Suprapubic skin (tissue), 4 donors: ENCODE measurements at regions not wholly inside any gene's neighbourhood (a gene's known extent, or its start where the extent isn't known, plus 50 kb on each side); places are given as distances from the start of the nearest gene placed in this dataset.

Source experiments
- DNase-seq, 2 donors: peaks; one replicate each; pipeline ENCODE4 v3.0.0-alpha.2; 2019; ENCODE audit warnings: low spot score in 2 of 2
- H3K27ac ChIP-seq: fragments of 200-600 bp; sonication (generic); one replicate; pipeline ENCODE4 v1.5.1; 2019
- H3K27me3 ChIP-seq: fragments of 200-600 bp; sonication (generic); one replicate; pipeline ENCODE4 v1.5.1; 2019
- H3K36me3 ChIP-seq: fragments of 200-600 bp; sonication (generic); one replicate; pipeline ENCODE4 v1.5.1; 2019
- H3K4me1 ChIP-seq: fragments of 200-600 bp; sonication (generic); one replicate; pipeline ENCODE4 v1.5.1; 2019
- H3K4me3 ChIP-seq: fragments of 200-600 bp; sonication (generic); one replicate; pipeline ENCODE4 v1.5.1; 2019; ENCODE audit warnings: mild to moderate bottlenecking
- H3K9me3 ChIP-seq: fragments of 200-600 bp; sonication (generic); one replicate; pipeline ENCODE4 v1.5.1; 2019
- EP300 ChIP-seq: sonication (generic); formaldehyde crosslinking; IDR thresholded peaks from one replicate; pipeline ENCODE4 v1.6.1; 2017; ENCODE audit warnings: antibody characterized with exemption
- POLR2A ChIP-seq, 2 donors: fragments of 450-650 bp; IDR thresholded peaks; one replicate each; pipeline ENCODE4 v1.6.1; 2017; ENCODE audit warnings: antibody characterized with exemption in 2 of 2, mild to moderate bottlenecking in 2 of 2, moderate library complexity in 2 of 2
- POLR2AphosphoS5 ChIP-seq, 3 donors: sonication (generic); formaldehyde crosslinking; IDR thresholded peaks; one replicate each; pipeline ENCODE4 v1.6.1; 2017; ENCODE audit warnings: antibody characterized with exemption in 3 of 3
- WGBS: methylation state at CpG from one replicate; pipeline ENCODE4 v1.1.5; 2018; 5-methylcytosine and 5-hydroxymethylcytosine counted together
- TF ChIP-seq, protein P1 (sequence below), 2 donors: fragments of 200-600 bp in 1 of 2; fragments of 450-650 bp in 1 of 2; sonication (generic) in 1 of 2; IDR thresholded peaks; one replicate each; pipeline ENCODE4 v1.5.1; 2016 to 2019; ENCODE audit warnings: antibody characterized with exemption in 2 of 2, mild to moderate bottlenecking in 1 of 2, moderate library complexity in 1 of 2

DNA sequence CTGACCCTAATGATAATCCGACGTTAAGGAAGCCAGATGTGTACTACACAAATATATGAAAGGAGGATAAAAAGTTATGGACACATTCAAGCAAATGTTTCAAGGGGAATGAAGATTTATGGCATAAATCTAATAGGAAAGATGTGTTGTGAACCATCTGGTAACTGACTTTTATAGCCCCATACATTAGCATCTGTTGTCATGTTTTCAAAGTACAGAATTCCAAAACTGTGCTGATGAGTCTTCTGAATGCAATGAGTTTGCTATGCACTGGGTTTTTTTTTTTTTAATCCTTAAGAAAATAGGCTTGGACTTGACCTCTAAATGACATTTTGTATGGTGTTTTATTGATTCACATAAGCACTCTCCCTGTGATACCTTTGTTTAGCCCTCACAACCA lies 158.5 kb upstream of the ESRRG start:
- DNase-seq: no peak
- no peaks in the 10 kb centered on the region for H3K27me3 ChIP-seq
- no peak overlapping the region for H3K27ac ChIP-seq
- no peaks in the 10 kb centered on the region for H3K36me3 ChIP-seq
- 49% methylated on average over 2 of the region's 2 CpGs for WGBS
- H3K9me3 ChIP-seq: no peaks in the 10 kb centered on the region
- H3K4me1 ChIP-seq: no peaks in the 10 kb centered on the region
- no peak overlapping the region for H3K4me3 ChIP-seq
- TF ChIP-seq POLR2AphosphoS5 (IDR thresholded peaks at IDR 0.05) (no peak), EP300 (no peak), POLR2A (IDR thresholded peaks at IDR 0.05) (no peak)
- TF ChIP-seq, protein P1, sequence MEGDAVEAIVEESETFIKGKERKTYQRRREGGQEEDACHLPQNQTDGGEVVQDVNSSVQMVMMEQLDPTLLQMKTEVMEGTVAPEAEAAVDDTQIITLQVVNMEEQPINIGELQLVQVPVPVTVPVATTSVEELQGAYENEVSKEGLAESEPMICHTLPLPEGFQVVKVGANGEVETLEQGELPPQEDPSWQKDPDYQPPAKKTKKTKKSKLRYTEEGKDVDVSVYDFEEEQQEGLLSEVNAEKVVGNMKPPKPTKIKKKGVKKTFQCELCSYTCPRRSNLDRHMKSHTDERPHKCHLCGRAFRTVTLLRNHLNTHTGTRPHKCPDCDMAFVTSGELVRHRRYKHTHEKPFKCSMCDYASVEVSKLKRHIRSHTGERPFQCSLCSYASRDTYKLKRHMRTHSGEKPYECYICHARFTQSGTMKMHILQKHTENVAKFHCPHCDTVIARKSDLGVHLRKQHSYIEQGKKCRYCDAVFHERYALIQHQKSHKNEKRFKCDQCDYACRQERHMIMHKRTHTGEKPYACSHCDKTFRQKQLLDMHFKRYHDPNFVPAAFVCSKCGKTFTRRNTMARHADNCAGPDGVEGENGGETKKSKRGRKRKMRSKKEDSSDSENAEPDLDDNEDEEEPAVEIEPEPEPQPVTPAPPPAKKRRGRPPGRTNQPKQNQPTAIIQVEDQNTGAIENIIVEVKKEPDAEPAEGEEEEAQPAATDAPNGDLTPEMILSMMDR (IDR thresholded peaks at IDR 0.05): no peak

DNA sequence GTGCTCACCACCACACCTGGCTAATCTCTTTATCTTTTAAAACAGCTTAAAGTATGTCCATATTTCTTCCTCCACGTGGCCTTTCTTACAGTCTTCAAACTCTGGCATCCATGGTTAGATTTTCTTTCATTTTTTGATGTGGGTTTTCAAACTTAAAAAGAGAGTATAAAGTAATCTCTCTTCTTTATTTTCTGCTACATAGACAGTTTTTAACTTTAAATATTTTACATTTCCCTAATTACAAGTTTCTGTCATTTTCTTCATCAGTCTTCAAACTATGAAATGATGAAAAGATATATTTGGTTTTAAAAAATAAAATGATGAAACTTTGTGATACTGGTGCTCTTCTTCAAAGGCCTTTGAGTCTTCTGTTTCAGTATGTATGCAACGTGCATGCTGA lies 143.5 kb upstream of the ESRRG start:
- no peak for TF ChIP-seq EP300
- no peak for TF ChIP-seq POLR2A (IDR thresholded peaks at IDR 0.05)
- no peak for TF ChIP-seq POLR2AphosphoS5 (IDR thresholded peaks at IDR 0.05)
- TF ChIP-seq, protein P1 (IDR thresholded peaks at IDR 0.05): no peak
- H3K9me3 ChIP-seq: no peaks in the 10 kb centered on the region
- H3K4me3 ChIP-seq: no peak overlapping the region
- H3K36me3 ChIP-seq: no peaks in the 10 kb centered on the region
- H3K27me3 ChIP-seq: no peaks in the 10 kb centered on the region
- H3K4me1 ChIP-seq: no peaks in the 10 kb centered on the region
- H3K27ac ChIP-seq: no peak overlapping the region
- DNase-seq: no peak
- 45% methylated on average over 2 of the region's 2 CpGs for WGBS

DNA sequence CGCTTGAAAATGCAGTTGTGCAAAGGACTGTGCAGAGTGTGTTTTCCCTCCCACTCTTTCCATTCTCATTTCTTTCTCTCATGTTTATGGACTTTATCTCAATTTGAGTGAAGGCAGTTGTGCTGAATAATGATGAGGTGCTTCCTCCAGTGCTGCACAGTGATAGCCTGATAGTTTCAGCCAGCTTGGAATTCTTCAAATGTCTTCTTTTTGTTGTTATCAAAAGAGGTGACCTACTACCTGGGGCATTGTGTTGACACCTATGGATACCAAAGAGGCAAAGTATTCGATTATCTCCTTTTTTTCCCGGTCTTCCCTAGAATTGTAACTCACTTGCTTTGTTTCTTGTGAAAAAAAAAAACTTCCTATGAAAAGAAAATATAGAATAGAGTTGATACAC lies 132.6 kb upstream of the ESRRG start:
- no peaks in the 10 kb centered on the region for H3K4me1 ChIP-seq
- no peaks in the 10 kb centered on the region for H3K9me3 ChIP-seq
- TF ChIP-seq, protein P1 (IDR thresholded peaks at IDR 0.05): no peak
- no peak for TF ChIP-seq POLR2A (IDR thresholded peaks at IDR 0.05)
- no peak for TF ChIP-seq POLR2AphosphoS5 (IDR thresholded peaks at IDR 0.05)
- no peak for TF ChIP-seq EP300
- no peak for DNase-seq
- H3K27me3 ChIP-seq: no peaks in the 10 kb centered on the region
- no peak overlapping the region for H3K27ac ChIP-seq
- H3K36me3 ChIP-seq: no peaks in the 10 kb centered on the region
- no peak overlapping the region for H3K4me3 ChIP-seq
- WGBS: 77% methylated on average over 3 of the region's 3 CpGs

DNA sequence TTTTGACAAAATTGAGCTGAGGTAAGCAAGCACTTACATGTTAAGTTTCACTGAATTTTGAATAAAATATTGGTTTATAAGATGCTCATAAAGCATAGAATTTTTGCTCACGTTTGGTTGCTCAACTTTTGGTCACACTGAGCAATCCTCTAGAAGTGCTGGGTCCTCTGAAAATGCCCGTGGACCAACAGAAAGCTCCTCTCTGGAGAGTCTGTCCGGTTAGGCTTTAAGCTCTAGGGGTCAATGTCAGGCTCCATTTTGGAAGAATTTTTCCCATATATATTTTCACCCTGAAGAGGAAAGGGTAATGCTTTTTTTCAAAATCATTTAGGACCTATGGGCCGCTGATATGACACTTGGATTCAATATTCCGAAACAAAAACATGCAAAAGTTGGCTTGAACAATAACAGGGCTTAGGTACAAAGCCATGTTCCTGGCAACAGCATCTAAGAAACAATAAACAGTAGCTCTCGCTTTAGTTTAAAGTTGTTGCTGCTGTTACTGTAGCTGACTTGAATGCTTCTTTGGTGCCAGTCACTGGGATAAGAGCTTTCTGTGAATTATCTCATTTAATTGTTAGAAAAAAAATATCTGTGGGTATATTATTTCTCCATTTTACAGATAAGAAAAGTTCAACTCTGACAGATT lies 131.7 kb upstream of the ESRRG start:
- TF ChIP-seq POLR2AphosphoS5 (IDR thresholded peaks at IDR 0.05) (no peak), EP300 (no peak), POLR2A (IDR thresholded peaks at IDR 0.05) (no peak)
- TF ChIP-seq, protein P1 (IDR thresholded peaks at IDR 0.05): no peak

DNA sequence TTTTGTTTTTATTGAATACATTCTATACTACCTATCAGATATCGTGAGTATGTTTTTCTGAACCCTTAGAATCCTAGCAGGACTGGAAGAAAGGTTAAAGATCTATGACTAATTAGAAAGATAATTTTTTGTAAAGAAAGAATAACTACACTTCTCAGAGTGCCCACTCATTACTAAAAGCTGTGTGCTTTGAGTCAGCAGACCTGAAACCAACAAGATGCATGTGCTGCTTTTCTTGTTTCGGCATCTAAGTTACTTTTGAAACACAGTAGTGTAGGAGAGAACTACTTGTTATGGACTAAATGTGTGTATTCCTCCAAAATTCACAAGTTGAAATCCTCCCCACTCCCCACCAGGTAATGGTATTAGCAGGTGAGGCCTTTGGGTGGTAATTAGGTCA lies 127.8 kb upstream of the ESRRG start:
- no peaks in the 10 kb centered on the region for H3K9me3 ChIP-seq
- H3K27me3 ChIP-seq: no peaks in the 10 kb centered on the region
- TF ChIP-seq POLR2A (IDR thresholded peaks at IDR 0.05) (no peak), EP300 (no peak), POLR2AphosphoS5 (IDR thresholded peaks at IDR 0.05) (no peak)
- TF ChIP-seq, protein P1 (IDR thresholded peaks at IDR 0.05): no peak
- no peaks in the 10 kb centered on the region for H3K4me1 ChIP-seq
- no peak overlapping the region for H3K27ac ChIP-seq
- H3K4me3 ChIP-seq: no peak overlapping the region
- H3K36me3 ChIP-seq: no peaks in the 10 kb centered on the region
- WGBS: 95% methylated on average over 2 of the region's 2 CpGs
- no peak for DNase-seq

More for the DNA sequence above, 131.7 kb upstream of the ESRRG start:
- no peaks in the 10 kb centered on the region for H3K9me3 ChIP-seq
- 67% methylated on average over 6 of the region's 6 CpGs for WGBS
- no peaks in the 10 kb centered on the region for H3K27me3 ChIP-seq
- H3K4me1 ChIP-seq: no peaks in the 10 kb centered on the region
- no peak overlapping the region for H3K4me3 ChIP-seq
- H3K36me3 ChIP-seq: no peaks in the 10 kb centered on the region
- DNase-seq: no peak
- H3K27ac ChIP-seq: no peak overlapping the region
